Kidney (tissue), 13 donors: ENCODE measurements at regions not wholly inside any gene's neighbourhood (a gene's known extent, or its start where the extent isn't known, plus 50 kb on each side); places are given as distances from the start of the nearest gene placed in this dataset.

ENCODE experiments used
- DNase-seq, 5 donors: peaks; one replicate each; pipeline ENCODE4 v3.0.0-alpha.2; 2013 to 2020
- FAIRE-seq: peaks from 2 replicates; lab custom pipeline; 2012; peaks lifted over from hg19 to GRCh38; lab: Jason Lieb, UNC
- H3K27ac ChIP-seq, 2 donors: one replicate each; pipeline ENCODE4 v1.7.0; 2013; ENCODE audit warnings: low read depth in 2 of 2, low read length in 2 of 2, inconsistent platforms in 1 of 2
- H3K27me3 ChIP-seq: one replicate; pipeline ENCODE4 v1.7.1; 2013; ENCODE audit warnings: low read length, inconsistent platforms; ENCODE audit not compliant: control insufficient read depth, insufficient read depth
- H3K36me3 ChIP-seq, 3 donors: one replicate each; pipeline versions ENCODE4 v1.7.0 to v1.7.1; 2013; ENCODE audit warnings: low read length in 3 of 3, control low read depth in 1 of 3, inconsistent platforms in 1 of 3; ENCODE audit not compliant: insufficient read depth in 3 of 3, control insufficient read depth in 2 of 3
- H3K4me1 ChIP-seq, 3 donors: one replicate each; pipeline versions ENCODE4 v1.7.0 to v1.7.1; 2013; ENCODE audit warnings: low read length in 3 of 3, inconsistent platforms in 1 of 3, low read depth in 1 of 3; ENCODE audit not compliant: control insufficient read depth in 2 of 3, insufficient read depth in 2 of 3
- H3K4me3 ChIP-seq, 3 donors: one replicate each; pipeline versions ENCODE4 v1.7.0 to v1.8.1; 2013; ENCODE audit warnings: low read length in 3 of 3, control low read depth in 1 of 3, inconsistent platforms in 1 of 3
- H3K9ac ChIP-seq, 3 donors: one replicate each; pipeline versions ENCODE4 v1.7.0 to v1.7.1; 2013; ENCODE audit warnings: low read length in 3 of 3, control low read depth in 1 of 3, inconsistent platforms in 1 of 3
- H3K9me3 ChIP-seq, 3 donors: one replicate each; pipeline versions ENCODE4 v1.7.0 to v1.7.1; 2013; ENCODE audit warnings: low read length in 3 of 3, control low read depth in 1 of 3, inconsistent platforms in 1 of 3; ENCODE audit not compliant: control insufficient read depth in 2 of 3, insufficient read depth in 1 of 3
- intact Hi-C: fragments of 100-400 bp; cut with DNase I; formaldehyde crosslinking; loops from one replicate; pipeline ENCODE4 v1.11.1; 2022
- TF ChIP-seq, protein P1 (sequence below): IDR thresholded peaks from 3 replicates; pipeline ENCODE4 v1.5.1; 2012; ENCODE audit warnings: mild to moderate bottlenecking, moderate library complexity, borderline replicate concordance; ENCODE audit not compliant: insufficient read depth; ENCODE audit errors: extremely low read depth
- donor health status: control.
- donor health status: control.
- donor health status: control.
- donor health status: control.
- donor health status: control.
- donor health status: DM: yes; HTN: yes; CAD: no.
- donor health status: Normal renal cell carcinoma (clear cell type).

DNA sequence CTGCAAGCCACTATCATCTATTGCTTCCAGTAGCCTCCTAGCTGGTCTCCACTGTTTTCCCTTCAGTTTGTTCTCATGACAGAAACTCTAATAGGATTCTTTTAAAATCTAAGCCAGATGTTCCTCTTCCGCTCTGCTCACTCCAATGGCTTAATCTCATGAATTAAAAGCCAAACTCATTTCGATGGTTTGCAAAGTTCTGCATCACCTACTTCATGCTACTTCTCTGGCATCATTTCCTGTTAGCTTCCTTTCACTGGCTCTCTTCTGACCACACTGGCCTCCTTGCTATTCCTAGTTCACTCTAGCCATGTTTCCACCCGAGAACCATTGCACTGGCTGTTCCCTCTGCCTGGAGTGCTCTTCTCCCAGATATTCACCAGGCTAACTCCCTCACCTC is 102.0 kb upstream of the LSM6 start:
- no peaks in the 10 kb centered on the region for H3K9me3 ChIP-seq
- DNase-seq (no peak), FAIRE-seq (no peak)
- no peaks in the 10 kb centered on the region for H3K27me3 ChIP-seq
- H3K9ac ChIP-seq, result no peak overlapping the region
- H3K4me1 ChIP-seq, result no peaks in the 10 kb centered on the region
- TF ChIP-seq, protein P1, sequence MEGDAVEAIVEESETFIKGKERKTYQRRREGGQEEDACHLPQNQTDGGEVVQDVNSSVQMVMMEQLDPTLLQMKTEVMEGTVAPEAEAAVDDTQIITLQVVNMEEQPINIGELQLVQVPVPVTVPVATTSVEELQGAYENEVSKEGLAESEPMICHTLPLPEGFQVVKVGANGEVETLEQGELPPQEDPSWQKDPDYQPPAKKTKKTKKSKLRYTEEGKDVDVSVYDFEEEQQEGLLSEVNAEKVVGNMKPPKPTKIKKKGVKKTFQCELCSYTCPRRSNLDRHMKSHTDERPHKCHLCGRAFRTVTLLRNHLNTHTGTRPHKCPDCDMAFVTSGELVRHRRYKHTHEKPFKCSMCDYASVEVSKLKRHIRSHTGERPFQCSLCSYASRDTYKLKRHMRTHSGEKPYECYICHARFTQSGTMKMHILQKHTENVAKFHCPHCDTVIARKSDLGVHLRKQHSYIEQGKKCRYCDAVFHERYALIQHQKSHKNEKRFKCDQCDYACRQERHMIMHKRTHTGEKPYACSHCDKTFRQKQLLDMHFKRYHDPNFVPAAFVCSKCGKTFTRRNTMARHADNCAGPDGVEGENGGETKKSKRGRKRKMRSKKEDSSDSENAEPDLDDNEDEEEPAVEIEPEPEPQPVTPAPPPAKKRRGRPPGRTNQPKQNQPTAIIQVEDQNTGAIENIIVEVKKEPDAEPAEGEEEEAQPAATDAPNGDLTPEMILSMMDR, result no peak
- H3K4me3 ChIP-seq, result no peak overlapping the region
- no peak overlapping the region for H3K27ac ChIP-seq
- no peaks in the 10 kb centered on the region for H3K36me3 ChIP-seq
- intact Hi-C loops, result no loop called here

DNA sequence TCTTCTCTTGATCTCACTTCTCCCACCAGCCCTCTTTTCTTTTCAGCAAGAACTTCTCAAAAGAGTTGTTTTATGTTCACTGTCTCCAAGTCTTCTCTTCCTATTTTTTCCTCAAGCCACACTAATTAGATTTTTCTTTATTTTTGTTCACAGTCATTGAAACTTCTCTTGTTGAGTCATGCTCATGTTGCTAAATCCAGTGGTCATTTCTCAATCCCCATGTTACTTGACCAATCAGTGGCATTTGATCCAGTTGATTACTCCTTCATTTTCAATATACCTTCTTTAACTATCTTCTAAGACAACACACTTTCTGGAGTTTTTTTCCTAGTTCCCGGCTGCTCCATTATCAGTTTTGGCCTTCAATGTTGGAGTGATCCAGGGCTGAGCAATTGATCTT is 103.1 kb upstream of the LSM6 start:
- FAIRE-seq, result no peak

DNA sequence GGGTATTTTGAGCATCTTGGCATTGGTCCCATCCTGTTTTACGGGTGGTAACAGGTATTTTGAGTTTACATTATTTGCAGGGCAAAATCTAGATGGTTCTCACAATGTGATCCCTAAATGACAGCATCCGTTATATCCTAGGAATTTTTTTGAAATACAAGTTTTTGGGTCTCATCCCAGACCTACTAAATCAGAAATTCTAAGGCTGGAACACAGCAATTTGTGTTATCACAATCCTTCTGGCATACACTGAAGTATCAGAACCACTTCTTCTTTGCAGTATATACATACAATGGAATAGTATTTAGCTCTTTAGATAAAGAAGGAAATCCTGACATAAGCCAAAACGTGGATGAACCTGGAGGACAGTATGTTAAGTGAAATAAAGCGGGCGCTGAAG is 104.1 kb upstream of the LSM6 start:
- Histone ChIP-seq H3K9ac (no peak overlapping the region), H3K4me3 (no peak overlapping the region), H3K27ac (no peak overlapping the region), H3K27me3 (no peaks in the 10 kb centered on the region), H3K4me1 (no peaks in the 10 kb centered on the region), H3K36me3 (no peaks in the 10 kb centered on the region), H3K9me3 (no peaks in the 10 kb centered on the region)
- no peak for FAIRE-seq
- TF ChIP-seq, protein P1, result no peak
- intact Hi-C loops, result no loop called here
- no peak for DNase-seq

More for the DNA sequence above, 103.1 kb upstream of the LSM6 start:
- no peaks in the 10 kb centered on the region for H3K4me1 ChIP-seq
- intact Hi-C loops, result no loop called here
- H3K36me3 ChIP-seq, result no peaks in the 10 kb centered on the region
- H3K9ac ChIP-seq, result no peak overlapping the region
- no peak overlapping the region for H3K4me3 ChIP-seq
- TF ChIP-seq, protein P1, result no peak
- DNase-seq, result no peak
- H3K27ac ChIP-seq, result no peak overlapping the region
- no peaks in the 10 kb centered on the region for H3K27me3 ChIP-seq
- H3K9me3 ChIP-seq, result no peaks in the 10 kb centered on the region

DNA sequence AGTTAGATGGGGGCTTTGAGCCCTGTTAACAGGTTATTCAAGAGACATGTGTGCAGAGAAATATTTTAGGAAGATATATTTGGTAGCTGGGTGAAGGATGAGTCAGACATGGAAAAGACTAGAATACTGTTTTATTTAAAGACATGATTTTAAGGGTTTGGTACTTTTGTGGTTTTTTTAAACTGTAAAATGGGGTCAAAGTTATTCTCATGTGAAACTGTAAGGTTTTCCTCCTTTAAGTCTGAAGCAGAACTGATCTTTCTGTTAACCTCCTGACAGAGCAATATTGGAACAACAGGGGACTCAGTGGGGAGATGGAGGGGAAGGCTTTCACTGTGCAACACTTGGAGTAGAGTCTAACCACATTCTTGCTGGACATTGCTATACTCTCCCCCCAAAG is 112.4 kb upstream of the LSM6 start:
- Histone ChIP-seq H3K36me3 (no peaks in the 10 kb centered on the region), H3K27me3 (no peaks in the 10 kb centered on the region), H3K9ac (no peak overlapping the region), H3K27ac (no peak overlapping the region), H3K4me3 (no peak overlapping the region), H3K9me3 (no peaks in the 10 kb centered on the region), H3K4me1 (no peaks in the 10 kb centered on the region)
- intact Hi-C loops, result no loop called here
- DNase-seq (no peak), FAIRE-seq (no peak)
- TF ChIP-seq, protein P1, result no peak
